ENCODE measurements at regions not wholly inside any gene's neighbourhood (a gene's known extent, or its start where the extent isn't known, plus 50 kb on each side); places are given as distances from the start of the nearest gene placed in this dataset.

DNA sequence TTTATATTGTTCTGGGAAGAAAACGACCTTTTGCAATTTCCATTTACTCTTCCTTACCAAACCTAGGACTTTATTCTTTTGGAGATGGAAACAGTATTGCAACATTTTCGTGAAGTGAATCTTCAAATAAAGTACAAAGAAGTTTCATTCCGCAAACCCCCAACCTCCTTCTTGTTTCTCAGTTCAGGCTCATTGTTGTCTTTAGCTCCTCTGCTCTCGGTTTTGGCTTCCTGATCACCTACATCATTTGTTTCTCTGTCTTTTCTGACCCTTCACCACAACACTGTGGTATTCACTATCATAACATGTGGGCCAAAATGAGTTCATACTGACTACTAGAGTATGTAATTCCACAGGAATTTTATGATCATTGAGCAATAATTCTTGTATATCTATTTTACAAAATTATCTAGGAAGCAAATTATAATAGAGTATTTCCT lies 266.8 kb downstream of the ADAMTS20 start:
- RAD21 ChIA-PET (ENCODE audit: low non-redundant PET in 1 of 2, low total read pairs in 2 of 2, uncharacterized antibody in 2 of 2, unreplicated experiment in 2 of 2), result no interaction called here
- POLR2A ChIA-PET, result no interaction called here
- no peak overlapping the region for H3K4me2 ChIP-seq (ENCODE audit: low read length)
- CTCF ChIA-PET, result no interaction called here
- DNase-seq (ENCODE audit: low read depth, low spot score) (no peak), ATAC-seq (no peak)
- H3K27me3 ChIP-seq (ENCODE audit: insufficient read depth, low read length), result no peaks in the 10 kb centered on the region
- H3K9me2 ChIP-seq (ENCODE audit: insufficient read depth), result no peaks in the 10 kb centered on the region
- no peak for TF ChIP-seq ELF1 (IDR thresholded peaks at IDR 0.05; ENCODE audit: borderline replicate concordance, low read depth)
- no peak for TF ChIP-seq ZFX (IDR thresholded peaks at IDR 0.05)
- no peak for TF ChIP-seq POLR2A (IDR thresholded peaks at IDR 0.05; ENCODE audit: borderline replicate concordance, extremely low read depth, insufficient read depth, insufficient read length)
- TF ChIP-seq EZH2 (IDR thresholded peaks at IDR 0.05), result no peak
- TF ChIP-seq EGR1 (IDR thresholded peaks at IDR 0.05; ENCODE audit: low read depth), result no peak
- TF ChIP-seq, protein P1, sequence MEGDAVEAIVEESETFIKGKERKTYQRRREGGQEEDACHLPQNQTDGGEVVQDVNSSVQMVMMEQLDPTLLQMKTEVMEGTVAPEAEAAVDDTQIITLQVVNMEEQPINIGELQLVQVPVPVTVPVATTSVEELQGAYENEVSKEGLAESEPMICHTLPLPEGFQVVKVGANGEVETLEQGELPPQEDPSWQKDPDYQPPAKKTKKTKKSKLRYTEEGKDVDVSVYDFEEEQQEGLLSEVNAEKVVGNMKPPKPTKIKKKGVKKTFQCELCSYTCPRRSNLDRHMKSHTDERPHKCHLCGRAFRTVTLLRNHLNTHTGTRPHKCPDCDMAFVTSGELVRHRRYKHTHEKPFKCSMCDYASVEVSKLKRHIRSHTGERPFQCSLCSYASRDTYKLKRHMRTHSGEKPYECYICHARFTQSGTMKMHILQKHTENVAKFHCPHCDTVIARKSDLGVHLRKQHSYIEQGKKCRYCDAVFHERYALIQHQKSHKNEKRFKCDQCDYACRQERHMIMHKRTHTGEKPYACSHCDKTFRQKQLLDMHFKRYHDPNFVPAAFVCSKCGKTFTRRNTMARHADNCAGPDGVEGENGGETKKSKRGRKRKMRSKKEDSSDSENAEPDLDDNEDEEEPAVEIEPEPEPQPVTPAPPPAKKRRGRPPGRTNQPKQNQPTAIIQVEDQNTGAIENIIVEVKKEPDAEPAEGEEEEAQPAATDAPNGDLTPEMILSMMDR (IDR thresholded peaks at IDR 0.05 in 2 of 3, conservative IDR thresholded peaks at IDR 0.05 in 1 of 3; ENCODE audit: borderline replicate concordance in 1 of 3, insufficient read depth in 1 of 3, low read depth in 2 of 3, low read length in 2 of 3), result no peak
- TF ChIP-seq FOSL1 (IDR thresholded peaks at IDR 0.05; ENCODE audit: low read depth), result no peak
- TF ChIP-seq EZH2phosphoT487 (IDR thresholded peaks at IDR 0.05; ENCODE audit: borderline replicate concordance), result no peak
- TF ChIP-seq SRF (IDR thresholded peaks at IDR 0.05; ENCODE audit: low read depth), result no peak
- no peak for TF ChIP-seq JUND (IDR thresholded peaks at IDR 0.05)
- no peak for TF ChIP-seq RAD21 (IDR thresholded peaks at IDR 0.05; ENCODE audit: low read depth)
- TF ChIP-seq, protein P2, sequence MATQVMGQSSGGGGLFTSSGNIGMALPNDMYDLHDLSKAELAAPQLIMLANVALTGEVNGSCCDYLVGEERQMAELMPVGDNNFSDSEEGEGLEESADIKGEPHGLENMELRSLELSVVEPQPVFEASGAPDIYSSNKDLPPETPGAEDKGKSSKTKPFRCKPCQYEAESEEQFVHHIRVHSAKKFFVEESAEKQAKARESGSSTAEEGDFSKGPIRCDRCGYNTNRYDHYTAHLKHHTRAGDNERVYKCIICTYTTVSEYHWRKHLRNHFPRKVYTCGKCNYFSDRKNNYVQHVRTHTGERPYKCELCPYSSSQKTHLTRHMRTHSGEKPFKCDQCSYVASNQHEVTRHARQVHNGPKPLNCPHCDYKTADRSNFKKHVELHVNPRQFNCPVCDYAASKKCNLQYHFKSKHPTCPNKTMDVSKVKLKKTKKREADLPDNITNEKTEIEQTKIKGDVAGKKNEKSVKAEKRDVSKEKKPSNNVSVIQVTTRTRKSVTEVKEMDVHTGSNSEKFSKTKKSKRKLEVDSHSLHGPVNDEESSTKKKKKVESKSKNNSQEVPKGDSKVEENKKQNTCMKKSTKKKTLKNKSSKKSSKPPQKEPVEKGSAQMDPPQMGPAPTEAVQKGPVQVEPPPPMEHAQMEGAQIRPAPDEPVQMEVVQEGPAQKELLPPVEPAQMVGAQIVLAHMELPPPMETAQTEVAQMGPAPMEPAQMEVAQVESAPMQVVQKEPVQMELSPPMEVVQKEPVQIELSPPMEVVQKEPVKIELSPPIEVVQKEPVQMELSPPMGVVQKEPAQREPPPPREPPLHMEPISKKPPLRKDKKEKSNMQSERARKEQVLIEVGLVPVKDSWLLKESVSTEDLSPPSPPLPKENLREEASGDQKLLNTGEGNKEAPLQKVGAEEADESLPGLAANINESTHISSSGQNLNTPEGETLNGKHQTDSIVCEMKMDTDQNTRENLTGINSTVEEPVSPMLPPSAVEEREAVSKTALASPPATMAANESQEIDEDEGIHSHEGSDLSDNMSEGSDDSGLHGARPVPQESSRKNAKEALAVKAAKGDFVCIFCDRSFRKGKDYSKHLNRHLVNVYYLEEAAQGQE (IDR thresholded peaks at IDR 0.05; ENCODE audit: low read depth), result no peak
- TF ChIP-seq ZNF274 (IDR thresholded peaks at IDR 0.05; ENCODE audit: low read depth, low read length), result no peak
- no peak for TF ChIP-seq CEBPB (IDR thresholded peaks at IDR 0.05; ENCODE audit: low read depth)
- TF ChIP-seq POLR2AphosphoS5 (IDR thresholded peaks at IDR 0.05; ENCODE audit: low read depth, low read length), result no peak
- TF ChIP-seq CBX3 (IDR thresholded peaks at IDR 0.05; ENCODE audit: low read depth), result no peak
- H2AFZ ChIP-seq (ENCODE audit: low read depth, low read length, poor library complexity, severe bottlenecking), result no peak overlapping the region
- H3K9ac ChIP-seq (ENCODE audit: low read length), result no peak overlapping the region
- H3K4me1 ChIP-seq (ENCODE audit: control insufficient read depth in 1 of 2, insufficient read depth in 2 of 2, low read length in 2 of 2), result no peaks in the 10 kb centered on the region
- no peak overlapping the region for H3K4me3 ChIP-seq (replicated peaks in 1 of 2; ENCODE audit: low read depth in 1 of 2, low read length in 2 of 2)
- no peaks in the 10 kb centered on the region for H3K36me3 ChIP-seq (ENCODE audit: control insufficient read depth in 1 of 2, insufficient read depth in 2 of 2, low read length in 2 of 2)
- BruUV-seq (replicated peaks), result no TSS peak
- H3K79me2 ChIP-seq (ENCODE audit: insufficient read depth, low read length), result no peaks in the 10 kb centered on the region
- no peak overlapping the region for H3K27ac ChIP-seq (ENCODE audit: low read depth, low read length)
- H3K9me3 ChIP-seq (ENCODE audit: control insufficient read depth in 1 of 2, insufficient read depth in 1 of 2, low read depth in 1 of 2, low read length in 2 of 2), result no peaks in the 10 kb centered on the region
- intact Hi-C loops (cut with micrococcal nuclease), result no loop called here
- H4K20me1 ChIP-seq (ENCODE audit: insufficient read depth), result no peaks in the 10 kb centered on the region
